OCI-LY7 (cell line): ENCODE measurements at regions not wholly inside any gene's neighbourhood (a gene's known extent, or its start where the extent isn't known, plus 50 kb on each side); places are given as distances from the start of the nearest gene placed in this dataset.

Experiments used
- BruUV-seq: library from RNA; stranded (reverse); fragments of 400-500 nt; replicated peaks from 2 replicates; lab custom pipeline; 2021; lab: Mats Ljungman, UMichigan
- CTCF ChIA-PET: fragments of 300-600 bp; sonication (Branson Sonifier 250); formaldehyde crosslinking; loops from one replicate; lab custom pipeline; 2022; ENCODE audit warnings: antibody characterized with exemption; ENCODE audit not compliant: unreplicated experiment; lab: Charles Lee
- POLR2A ChIA-PET: fragments of 300-600 bp; sonication (Branson Sonifier 250); formaldehyde crosslinking; loops from one replicate; lab custom pipeline; 2022; ENCODE audit warnings: antibody characterized with exemption; lab: Charles Lee
- DNase-seq: peaks from one replicate; pipeline ENCODE4 v3.0.0-alpha.2; 2015; ENCODE audit warnings: low spot score
- H2AFZ ChIP-seq: fragments of 200-600 bp; sonication (generic), shearing (Covaris generic); 2 replicates; pipeline ENCODE4 v1.6.1; 2014; ENCODE audit warnings: mild to moderate bottlenecking, antibody characterized with exemption, low read length, moderate library complexity
- H3K27ac ChIP-seq: fragments of 200-600 bp; sonication (generic); 2 replicates; pipeline ENCODE4 v1.5.1; 2014; ENCODE audit warnings: mixed run types, low read depth, mild to moderate bottlenecking, moderate library complexity, low read length, inconsistent platforms; ENCODE audit not compliant: poor library complexity, severe bottlenecking
- H3K36me3 ChIP-seq: fragments of 200-600 bp; sonication (generic); 2 replicates; pipeline ENCODE4 v1.6.1; 2014; ENCODE audit warnings: mild to moderate bottlenecking, antibody characterized with exemption, low read length, moderate library complexity, mixed read lengths; ENCODE audit not compliant: insufficient read depth
- H3K4me1 ChIP-seq: fragments of 200-600 bp; sonication (generic); 2 replicates; pipeline ENCODE4 v1.5.1; 2014; ENCODE audit warnings: mild to moderate bottlenecking, low read length; ENCODE audit not compliant: insufficient read depth, poor library complexity, severe bottlenecking
- H3K4me2 ChIP-seq: fragments of 200-600 bp; sonication (generic); 2 replicates; pipeline ENCODE4 v1.6.1; 2014; ENCODE audit warnings: mild to moderate bottlenecking, low read length
- H3K4me3 ChIP-seq: fragments of 200-600 bp; sonication (generic); 2 replicates; pipeline ENCODE4 v1.5.1; 2014; ENCODE audit warnings: mild to moderate bottlenecking, low read depth, low read length; ENCODE audit not compliant: poor library complexity, severe bottlenecking
- H3K79me2 ChIP-seq: fragments of 200-600 bp; sonication (generic); 2 replicates; pipeline ENCODE4 v1.6.1; 2016; ENCODE audit warnings: low read depth, mild to moderate bottlenecking, low read length, moderate library complexity, mixed read lengths; ENCODE audit not compliant: insufficient read depth
- H3K9me2 ChIP-seq: fragments of 200-600 bp; sonication (generic); 2 replicates; pipeline ENCODE4 v1.6.1; 2016; ENCODE audit warnings: mild to moderate bottlenecking, low read length, mixed read lengths; ENCODE audit not compliant: insufficient read depth
- H3K9me3 ChIP-seq: fragments of 200-600 bp; sonication (generic); 2 replicates; pipeline ENCODE4 v1.6.1; 2014; ENCODE audit warnings: mild to moderate bottlenecking, mixed run types, low read length, mixed read lengths
- H4K20me1 ChIP-seq: fragments of 200-600 bp; sonication (generic); 2 replicates; pipeline ENCODE4 v1.6.1; 2014; ENCODE audit warnings: mild to moderate bottlenecking, antibody characterized with exemption, low read length, moderate library complexity, mixed read lengths; ENCODE audit not compliant: insufficient read depth
- CTCF ChIP-seq: fragments of 200-600 bp; sonication (generic); conservative IDR thresholded peaks from 2 replicates; pipeline ENCODE4 v1.5.1; 2014; ENCODE audit warnings: mild to moderate bottlenecking, antibody characterized with exemption, low read length, moderate library complexity, mixed read lengths
- EZH2phosphoT487 ChIP-seq: fragments of 200-600 bp; sonication (generic); IDR thresholded peaks from 2 replicates; pipeline ENCODE4 v1.6.1; 2018; ENCODE audit warnings: low read depth, borderline replicate concordance, mild to moderate bottlenecking, mixed run types, antibody characterized with exemption, low read length, moderate library complexity, mixed read lengths
- intact Hi-C: fragments of 100-400 bp; cut with micrococcal nuclease; formaldehyde crosslinking; loops from one replicate; pipeline ENCODE4 v1.10.0; 2022; ENCODE audit not compliant: unreplicated experiment

- no peak for DNase-seq
- Histone ChIP-seq H3K9me3 (no peaks in the 10 kb centered on the region), H2AFZ (no peak overlapping the region), H3K79me2 (no peaks in the 10 kb centered on the region), H3K4me2 (no peak overlapping the region), H4K20me1 (no peaks in the 10 kb centered on the region), H3K4me1 (peaks cover 4% of the 10 kb centered on the region), H3K36me3 (no peaks in the 10 kb centered on the region), H3K9me2 (no peaks in the 10 kb centered on the region), H3K4me3 (no peak overlapping the region), H3K27ac (no peak overlapping the region)
- ChIA-PET CTCF (no interaction called here), POLR2A (no interaction called here)
- TF ChIP-seq CTCF = no peak
- TF ChIP-seq EZH2phosphoT487 = no peak
- BruUV-seq = no TSS peak
- intact Hi-C loops = no loop called here
These were observed 363.2 kb downstream of the THBS2 start for GRCh38 chr6:168890306-168890980.

GRCh38 chr6:168888786-168889345, 364.8 kb downstream of the THBS2 start:
- no peak for TF ChIP-seq CTCF
- TF ChIP-seq EZH2phosphoT487 = no peak
- Histone ChIP-seq H3K9me2 (no peaks in the 10 kb centered on the region), H3K4me3 (no peak overlapping the region), H3K36me3 (no peaks in the 10 kb centered on the region), H4K20me1 (no peaks in the 10 kb centered on the region), H3K9me3 (no peaks in the 10 kb centered on the region), H3K4me2 (no peak overlapping the region), H2AFZ (no peak overlapping the region), H3K4me1 (no peaks in the 10 kb centered on the region), H3K27ac (no peak overlapping the region), H3K79me2 (no peaks in the 10 kb centered on the region)
- DNase-seq = no peak
- intact Hi-C loops = no loop called here
- no TSS peak for BruUV-seq
- CTCF ChIA-PET = no interaction called here
- POLR2A ChIA-PET = no interaction called here

GRCh38 chr6:168888102-168888501, 365.5 kb downstream of the THBS2 start:
- no peak overlapping the region for H3K4me2 ChIP-seq
- no peaks in the 10 kb centered on the region for H3K4me1 ChIP-seq
- no peaks in the 10 kb centered on the region for H4K20me1 ChIP-seq
- DNase-seq = no peak
- H3K79me2 ChIP-seq = no peaks in the 10 kb centered on the region
- no peaks in the 10 kb centered on the region for H3K9me3 ChIP-seq
- no peak overlapping the region for H3K27ac ChIP-seq
- no peak overlapping the region for H2AFZ ChIP-seq
- TF ChIP-seq EZH2phosphoT487 = no peak
- TF ChIP-seq CTCF = no peak
- intact Hi-C loops = no loop called here
- ChIA-PET POLR2A (no interaction called here), CTCF (no interaction called here)
- H3K9me2 ChIP-seq = no peaks in the 10 kb centered on the region
- no TSS peak for BruUV-seq
- no peak overlapping the region for H3K4me3 ChIP-seq
- H3K36me3 ChIP-seq = no peaks in the 10 kb centered on the region
